AG04450 (cell line): ENCODE measurements at regions not wholly inside any gene's neighbourhood (a gene's known extent, or its start where the extent isn't known, plus 50 kb on each side); places are given as distances from the start of the nearest gene placed in this dataset.

ENCODE experiments used
- CTCF ChIA-PET: fragments of 300-600, 350-600 bp; formaldehyde crosslinking; extraction: SDS; loops from one replicate; lab custom pipeline; 2022; ENCODE audit warnings: antibody characterized with exemption, inconsistent platforms; lab: Charles Lee
- POLR2A ChIA-PET: fragments of 350-600 bp; formaldehyde crosslinking; extraction: SDS; loops from one replicate; lab custom pipeline; 2021; ENCODE audit warnings: antibody characterized with exemption, inconsistent platforms; lab: Yijun Ruan, JAX
- DNase-seq: peaks from one replicate; pipeline ENCODE4 v3.0.0-alpha.2; 2011; ENCODE audit warnings: low read depth, low spot score
- H3K27ac ChIP-seq: one replicate; pipeline ENCODE4 v1.5.1; 2012; ENCODE audit warnings: low read depth, low read length, control low read depth
- H3K27me3 ChIP-seq: one replicate; pipeline ENCODE4 v1.6.0; 2012; ENCODE audit warnings: low read length; ENCODE audit not compliant: control insufficient read depth, insufficient read depth
- H3K4me3 ChIP-seq: 2 replicates; pipeline ENCODE4 v1.5.1; 2011; ENCODE audit warnings: mild to moderate bottlenecking, low read depth, low read length, control low read depth
- H3K9me3 ChIP-seq: 2 replicates; pipeline ENCODE4 v1.5.1; 2012; ENCODE audit warnings: low read length; ENCODE audit not compliant: control insufficient read depth, insufficient read depth
- CTCF ChIP-seq: IDR thresholded peaks from 2 replicates; pipeline ENCODE4 v1.5.1; 2011; ENCODE audit warnings: low read depth, low read length, control low read depth, inconsistent platforms

GRCh38 chr6:142566628-142567396 lies 265.0 kb downstream of the ADGRG6 start:
- DNase-seq, result peak; percentile 7
- POLR2A ChIA-PET, result no interaction called here
- CTCF ChIA-PET, result interaction anchor here (0.6 to 3.1 kb wide), 23 partner anchors 9 to 861 kb away, joined by 3 to 32 read pairs (median 3); no protein-coding TSS in a partner anchor
- no peak overlapping the region for H3K4me3 ChIP-seq
- H3K9me3 ChIP-seq, result no peaks in the 10 kb centered on the region
- H3K27ac ChIP-seq, result no peak overlapping the region
- TF ChIP-seq CTCF, result peak; percentile 96
- H3K27me3 ChIP-seq, result no peaks in the 10 kb centered on the region

GRCh38 chr6:142567461-142567860 lies 265.7 kb downstream of the ADGRG6 start:
- Histone ChIP-seq H3K9me3 (no peaks in the 10 kb centered on the region), H3K27ac (no peak overlapping the region), H3K4me3 (no peak overlapping the region), H3K27me3 (no peaks in the 10 kb centered on the region)
- CTCF ChIA-PET, result interaction anchor here (1.3 to 3.1 kb wide), 6 partner anchors 10 to 860 kb away, joined by 3 to 32 read pairs (median 4); no protein-coding TSS in a partner anchor
- POLR2A ChIA-PET, result no interaction called here
- TF ChIP-seq CTCF, result no peak
- DNase-seq, result no peak

- ChIA-PET POLR2A (no interaction called here), CTCF (interaction anchor here (0.9 to 2.4 kb wide), 3 partner anchors 94 to 458 kb away, joined by 3 to 16 read pairs (median 3); no protein-coding TSS in a partner anchor)
- Histone ChIP-seq H3K4me3 (no peak overlapping the region), H3K27me3 (no peaks in the 10 kb centered on the region), H3K9me3 (peaks cover 3% of the 10 kb centered on the region), H3K27ac (no peak overlapping the region)
- peak; percentile 10 for DNase-seq
- no peak for TF ChIP-seq CTCF
These were observed 267.2 kb downstream of the ADGRG6 start for GRCh38 chr6:142568857-142569597.

GRCh38 chr6:142569676-142570075 lies 267.9 kb downstream of the ADGRG6 start:
- CTCF ChIA-PET, result interaction anchor here (0.6 to 2.4 kb wide), 5 partner anchors 94 to 457 kb away, joined by 3 to 16 read pairs (median 3); no protein-coding TSS in a partner anchor
- TF ChIP-seq CTCF, result no peak
- no peak for DNase-seq
- POLR2A ChIA-PET, result no interaction called here
- H3K27me3 ChIP-seq, result no peaks in the 10 kb centered on the region
- no peak overlapping the region for H3K27ac ChIP-seq
- H3K4me3 ChIP-seq, result no peak overlapping the region
- peaks cover 7% of the 10 kb centered on the region for H3K9me3 ChIP-seq
